Loucy (cell line): ENCODE measurements at regions not wholly inside any gene's neighbourhood (a gene's known extent, or its start where the extent isn't known, plus 50 kb on each side); places are given as distances from the start of the nearest gene placed in this dataset.

Experiments
- EZH2phosphoT487 ChIP-seq: fragments of 200-600 bp; IDR thresholded peaks from 2 replicates; pipeline ENCODE4 v1.6.1; 2018; ENCODE audit warnings: antibody characterized with exemption, mild to moderate bottlenecking, moderate library complexity, borderline replicate concordance
- TF ChIP-seq, protein P1 (sequence below): fragments of 200-600 bp; sonication (generic); conservative IDR thresholded peaks from 2 replicates; pipeline ENCODE4 v1.5.1; 2014; ENCODE audit warnings: mild to moderate bottlenecking, antibody characterized with exemption, low read length

DNA sequence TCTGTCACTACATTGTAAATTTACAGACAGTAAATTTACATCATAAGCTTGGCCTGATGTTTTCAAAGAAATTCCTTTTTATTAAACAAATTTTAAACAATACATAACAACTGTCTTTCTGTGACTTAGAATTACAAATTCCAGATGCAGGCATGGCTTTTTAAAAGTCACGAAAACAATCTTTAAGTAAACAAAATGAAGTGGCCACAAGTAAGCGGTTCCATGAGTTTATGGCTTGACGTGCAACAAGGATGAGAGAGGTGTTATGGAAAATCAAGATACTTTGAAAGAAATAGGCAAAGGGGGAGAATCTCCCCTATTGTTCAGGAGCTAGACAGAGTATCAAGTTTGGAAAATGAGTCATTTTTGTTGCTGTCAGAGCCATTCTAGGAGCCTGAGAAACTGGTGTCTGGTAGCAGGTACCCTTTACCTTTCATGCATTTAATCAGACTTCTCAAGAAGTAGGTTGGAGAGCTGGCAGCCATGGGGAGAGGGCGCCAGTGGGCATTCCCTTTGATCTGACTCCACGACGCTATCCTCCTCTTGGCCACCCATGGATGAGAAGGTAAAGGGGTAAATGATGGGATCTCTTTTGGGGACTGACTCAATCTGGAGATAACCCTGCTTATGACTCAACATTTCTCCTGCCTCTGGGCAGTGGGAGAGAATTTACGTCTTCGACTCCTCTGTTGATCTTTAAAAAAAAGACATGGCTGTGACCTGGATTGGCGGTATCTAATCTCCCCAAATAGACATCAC is 217.2 kb downstream of the SPRY1 start:
- TF ChIP-seq, protein P1, sequence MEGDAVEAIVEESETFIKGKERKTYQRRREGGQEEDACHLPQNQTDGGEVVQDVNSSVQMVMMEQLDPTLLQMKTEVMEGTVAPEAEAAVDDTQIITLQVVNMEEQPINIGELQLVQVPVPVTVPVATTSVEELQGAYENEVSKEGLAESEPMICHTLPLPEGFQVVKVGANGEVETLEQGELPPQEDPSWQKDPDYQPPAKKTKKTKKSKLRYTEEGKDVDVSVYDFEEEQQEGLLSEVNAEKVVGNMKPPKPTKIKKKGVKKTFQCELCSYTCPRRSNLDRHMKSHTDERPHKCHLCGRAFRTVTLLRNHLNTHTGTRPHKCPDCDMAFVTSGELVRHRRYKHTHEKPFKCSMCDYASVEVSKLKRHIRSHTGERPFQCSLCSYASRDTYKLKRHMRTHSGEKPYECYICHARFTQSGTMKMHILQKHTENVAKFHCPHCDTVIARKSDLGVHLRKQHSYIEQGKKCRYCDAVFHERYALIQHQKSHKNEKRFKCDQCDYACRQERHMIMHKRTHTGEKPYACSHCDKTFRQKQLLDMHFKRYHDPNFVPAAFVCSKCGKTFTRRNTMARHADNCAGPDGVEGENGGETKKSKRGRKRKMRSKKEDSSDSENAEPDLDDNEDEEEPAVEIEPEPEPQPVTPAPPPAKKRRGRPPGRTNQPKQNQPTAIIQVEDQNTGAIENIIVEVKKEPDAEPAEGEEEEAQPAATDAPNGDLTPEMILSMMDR, result no peak
- no peak for TF ChIP-seq EZH2phosphoT487
